Osteoblast (primary cell): ENCODE measurements at regions not wholly inside any gene's neighbourhood (a gene's known extent, or its start where the extent isn't known, plus 50 kb on each side); places are given as distances from the start of the nearest gene placed in this dataset.

Experiments
- DNase-seq: peaks from one replicate; pipeline ENCODE4 v3.0.0; 2011; ENCODE audit warnings: low spot score, mixed read lengths; ENCODE audit not compliant: insufficient read length; ENCODE audit errors: missing footprints
- H2AFZ ChIP-seq: 2 replicates; pipeline ENCODE4 v1.6.0; 2011; ENCODE audit warnings: mild to moderate bottlenecking, low read length
- H3K27ac ChIP-seq: 2 replicates; pipeline ENCODE4 v1.5.1; 2011; ENCODE audit warnings: mild to moderate bottlenecking, low read depth, low read length, moderate library complexity
- H3K27me3 ChIP-seq: 2 replicates; pipeline ENCODE4 v1.6.0; 2012; ENCODE audit warnings: mild to moderate bottlenecking, control low read depth, inconsistent platforms, low read length, moderate library complexity; ENCODE audit not compliant: insufficient read depth
- H3K36me3 ChIP-seq: 2 replicates; pipeline ENCODE4 v1.5.1; 2011; ENCODE audit warnings: mild to moderate bottlenecking, low read length, control low read depth, moderate library complexity; ENCODE audit not compliant: insufficient read depth
- H3K4me1 ChIP-seq: 2 replicates; pipeline ENCODE4 v1.5.1; 2011; ENCODE audit warnings: mild to moderate bottlenecking, low read length, control low read depth, moderate library complexity; ENCODE audit not compliant: insufficient read depth
- H3K4me2 ChIP-seq: 2 replicates; pipeline ENCODE4 v1.6.0; 2011; ENCODE audit warnings: mild to moderate bottlenecking, low read length; ENCODE audit not compliant: insufficient read depth
- H3K4me3 ChIP-seq: fragments of 200-600 bp; sonication (generic); 3 replicates; pipeline ENCODE4 v1.5.1; 2012; ENCODE audit warnings: mild to moderate bottlenecking, low read length, inconsistent platforms; ENCODE audit not compliant: insufficient read depth
- H3K79me2 ChIP-seq: 2 replicates; pipeline ENCODE4 v1.6.0; 2012; ENCODE audit warnings: mild to moderate bottlenecking, low read length, control low read depth, inconsistent platforms; ENCODE audit not compliant: insufficient read depth
- H3K9me3 ChIP-seq: 2 replicates; pipeline ENCODE4 v1.5.1; 2011; ENCODE audit warnings: low read depth, low read length, control low read depth
- H4K20me1 ChIP-seq: 2 replicates; pipeline ENCODE4 v1.6.0; 2012; ENCODE audit warnings: mild to moderate bottlenecking, low read length, control low read depth; ENCODE audit not compliant: insufficient read depth
- TF ChIP-seq, protein P1 (sequence below): IDR thresholded peaks from 2 replicates; pipeline ENCODE4 v1.5.1; 2011; ENCODE audit warnings: mild to moderate bottlenecking, low read depth, low read length, moderate library complexity; ENCODE audit errors: extremely low read depth

DNA sequence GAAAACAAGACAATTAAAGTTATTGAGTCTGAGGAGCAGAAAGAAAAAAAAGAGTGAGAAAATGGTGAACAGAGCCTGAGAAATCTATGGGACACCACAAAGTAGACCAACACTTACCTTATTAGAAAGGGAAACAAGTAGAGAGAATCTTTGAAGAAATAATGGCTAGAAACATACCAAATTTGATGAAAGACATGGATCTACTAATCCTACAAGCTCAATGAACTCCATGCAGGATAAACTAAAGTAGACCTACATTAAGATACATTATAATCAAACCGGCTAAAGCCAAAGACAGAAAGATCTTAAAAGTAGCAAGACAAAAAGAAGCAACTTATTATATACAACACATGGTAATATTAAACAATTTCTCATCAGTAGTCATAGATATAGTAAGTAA, 782.3 kb upstream of the GHITM start:
- Histone ChIP-seq H3K4me3 (no peak overlapping the region), H3K79me2 (no peaks in the 10 kb centered on the region), H3K4me1 (no peaks in the 10 kb centered on the region), H3K4me2 (no peak overlapping the region), H3K9me3 (no peaks in the 10 kb centered on the region), H4K20me1 (no peaks in the 10 kb centered on the region), H3K27me3 (no peaks in the 10 kb centered on the region), H2AFZ (no peak overlapping the region), H3K27ac (no peak overlapping the region), H3K36me3 (no peaks in the 10 kb centered on the region)
- DNase-seq, result no peak
- TF ChIP-seq, protein P1, sequence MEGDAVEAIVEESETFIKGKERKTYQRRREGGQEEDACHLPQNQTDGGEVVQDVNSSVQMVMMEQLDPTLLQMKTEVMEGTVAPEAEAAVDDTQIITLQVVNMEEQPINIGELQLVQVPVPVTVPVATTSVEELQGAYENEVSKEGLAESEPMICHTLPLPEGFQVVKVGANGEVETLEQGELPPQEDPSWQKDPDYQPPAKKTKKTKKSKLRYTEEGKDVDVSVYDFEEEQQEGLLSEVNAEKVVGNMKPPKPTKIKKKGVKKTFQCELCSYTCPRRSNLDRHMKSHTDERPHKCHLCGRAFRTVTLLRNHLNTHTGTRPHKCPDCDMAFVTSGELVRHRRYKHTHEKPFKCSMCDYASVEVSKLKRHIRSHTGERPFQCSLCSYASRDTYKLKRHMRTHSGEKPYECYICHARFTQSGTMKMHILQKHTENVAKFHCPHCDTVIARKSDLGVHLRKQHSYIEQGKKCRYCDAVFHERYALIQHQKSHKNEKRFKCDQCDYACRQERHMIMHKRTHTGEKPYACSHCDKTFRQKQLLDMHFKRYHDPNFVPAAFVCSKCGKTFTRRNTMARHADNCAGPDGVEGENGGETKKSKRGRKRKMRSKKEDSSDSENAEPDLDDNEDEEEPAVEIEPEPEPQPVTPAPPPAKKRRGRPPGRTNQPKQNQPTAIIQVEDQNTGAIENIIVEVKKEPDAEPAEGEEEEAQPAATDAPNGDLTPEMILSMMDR, result no peak

DNA sequence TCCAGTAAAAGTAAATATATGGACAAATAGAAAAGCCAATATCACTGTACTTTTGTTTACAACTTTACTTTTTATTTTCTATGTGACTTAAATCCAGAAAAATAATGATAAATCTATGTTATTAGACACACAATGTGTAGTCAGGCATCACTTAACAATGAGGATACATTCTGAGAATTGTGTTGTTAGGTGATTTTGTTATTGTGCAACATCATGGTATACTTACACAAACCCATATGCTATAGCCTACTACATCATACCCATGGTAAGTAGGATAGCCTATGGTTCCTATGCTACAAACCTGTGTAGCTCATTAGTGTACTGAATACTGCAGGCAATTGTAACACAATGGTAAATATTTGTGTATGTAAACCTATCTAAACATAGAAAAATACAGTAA, 781.7 kb upstream of the GHITM start:
- no peaks in the 10 kb centered on the region for H3K9me3 ChIP-seq
- H3K4me1 ChIP-seq, result no peaks in the 10 kb centered on the region
- H3K4me2 ChIP-seq, result no peak overlapping the region
- TF ChIP-seq, protein P1, result no peak
- no peaks in the 10 kb centered on the region for H3K27me3 ChIP-seq
- H3K4me3 ChIP-seq, result no peak overlapping the region
- H3K36me3 ChIP-seq, result no peaks in the 10 kb centered on the region
- no peak overlapping the region for H3K27ac ChIP-seq
- H4K20me1 ChIP-seq, result no peaks in the 10 kb centered on the region
- H2AFZ ChIP-seq, result no peak overlapping the region
- DNase-seq, result no peak
- no peaks in the 10 kb centered on the region for H3K79me2 ChIP-seq

DNA sequence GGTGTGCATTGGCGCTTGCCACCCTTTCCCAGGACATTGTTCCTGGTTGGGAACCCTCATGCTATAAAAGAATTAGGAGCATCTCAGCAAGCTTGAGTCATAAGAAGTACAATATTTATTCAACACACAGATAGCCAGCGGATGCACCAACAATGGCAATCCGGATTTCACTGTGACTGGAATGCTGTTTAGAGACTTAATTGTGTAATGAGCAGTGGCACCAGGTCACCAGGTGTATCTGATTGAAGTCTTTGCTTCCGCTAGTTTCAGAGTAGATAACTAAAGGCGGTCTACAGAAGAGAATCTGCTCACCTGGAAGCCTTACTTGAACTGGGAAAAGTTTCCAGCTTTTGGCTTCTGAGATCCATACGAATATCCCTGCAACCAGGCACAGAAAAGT, 772.3 kb upstream of the GHITM start:
- H3K4me2 ChIP-seq, result no peak overlapping the region
- H2AFZ ChIP-seq, result no peak overlapping the region

DNA sequence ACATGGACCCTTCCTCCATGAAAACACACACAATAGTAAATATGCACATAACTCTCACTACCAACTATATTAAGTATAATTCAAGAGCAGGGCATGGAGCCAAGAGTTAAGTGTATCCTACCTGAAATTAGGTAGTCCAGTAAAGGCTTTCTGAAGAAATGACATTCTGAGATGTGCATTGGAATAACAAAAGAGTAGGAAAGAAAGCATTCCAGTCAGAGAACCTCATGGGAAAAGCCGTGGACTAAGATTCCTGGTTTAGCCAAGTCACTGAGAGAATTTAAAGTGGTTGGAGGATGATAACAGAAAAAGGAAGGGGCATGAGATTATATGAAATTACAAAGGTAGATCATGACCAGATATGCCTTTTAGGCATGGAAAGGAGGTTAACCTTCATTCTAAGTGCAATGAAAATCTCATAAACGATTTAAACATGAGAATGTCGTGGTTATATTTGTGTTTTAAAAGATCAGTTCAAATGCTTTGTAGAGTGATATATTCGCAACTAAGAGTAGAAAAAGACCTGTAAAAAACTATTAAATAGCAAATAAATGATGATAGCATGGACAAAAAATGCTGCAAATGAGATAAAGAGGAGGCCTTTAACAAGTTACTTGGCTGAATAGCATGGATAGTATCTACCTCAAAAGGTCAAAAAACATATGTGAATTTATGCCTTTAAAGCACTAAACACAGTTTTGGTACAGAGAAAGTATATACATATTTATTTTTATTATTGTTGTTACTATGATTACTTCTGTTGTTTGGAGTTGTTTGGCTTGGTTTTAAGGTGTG, 767.4 kb upstream of the GHITM start:
- Histone ChIP-seq H3K4me2 (no peak overlapping the region), H3K36me3 (no peaks in the 10 kb centered on the region), H3K4me3 (no peak overlapping the region), H4K20me1 (no peaks in the 10 kb centered on the region), H3K79me2 (no peaks in the 10 kb centered on the region), H3K27ac (no peak overlapping the region), H3K9me3 (no peaks in the 10 kb centered on the region), H3K27me3 (no peaks in the 10 kb centered on the region), H3K4me1 (no peaks in the 10 kb centered on the region), H2AFZ (no peak overlapping the region)
- no peak for DNase-seq
- TF ChIP-seq, protein P1, result no peak

More for the DNA sequence above, 772.3 kb upstream of the GHITM start:
- Histone ChIP-seq H3K79me2 (no peaks in the 10 kb centered on the region), H4K20me1 (no peaks in the 10 kb centered on the region), H3K4me3 (no peak overlapping the region), H3K9me3 (peaks cover 2% of the 10 kb centered on the region), H3K4me1 (no peaks in the 10 kb centered on the region), H3K36me3 (no peaks in the 10 kb centered on the region), H3K27ac (no peak overlapping the region), H3K27me3 (no peaks in the 10 kb centered on the region)
- TF ChIP-seq, protein P1, result no peak
- no peak for DNase-seq
